Bronchial epithelial cell (primary cell): ENCODE measurements at regions not wholly inside any gene's neighbourhood (a gene's known extent, or its start where the extent isn't known, plus 50 kb on each side); places are given as distances from the start of the nearest gene placed in this dataset.
"Not testable (repeated sequence)": the region's sequence is repeated elsewhere in the genome, so short reads cannot be mapped to it uniquely, and the experiment has no call there.

Experiments used
- DNase-seq: peaks from one replicate; pipeline ENCODE4 v3.0.0-alpha.2; 2010; ENCODE audit warnings: low read depth
- FAIRE-seq: peaks from 2 replicates; lab custom pipeline; 2011; peaks lifted over from hg19 to GRCh38; lab: Jason Lieb, UNC
- H3K27me3 ChIP-seq: 2 replicates; pipeline ENCODE4 v1.5.1; 2011; ENCODE audit warnings: low read length; ENCODE audit not compliant: control insufficient read depth, insufficient read depth
- H3K36me3 ChIP-seq: 2 replicates; pipeline ENCODE4 v1.5.1; 2011; ENCODE audit warnings: low read length; ENCODE audit not compliant: control insufficient read depth, insufficient read depth
- H3K4me3 ChIP-seq: 2 replicates; pipeline ENCODE4 v1.5.1; 2011; ENCODE audit warnings: mild to moderate bottlenecking, low read depth, low read length, control low read depth
- CTCF ChIP-seq: IDR thresholded peaks from 2 replicates; pipeline ENCODE4 v1.5.1; 2011; ENCODE audit warnings: mild to moderate bottlenecking, moderate library complexity, low read length, control low read depth, inconsistent platforms; ENCODE audit not compliant: insufficient read depth, severe bottlenecking

GRCh38 chr1:83440021-83440420 is 558.9 kb downstream of the TTLL7 start:
- not testable (repeated sequence) for DNase-seq, H3K36me3 ChIP-seq, H3K4me3 ChIP-seq, H3K27me3 ChIP-seq
- FAIRE-seq = peak; percentile 91

GRCh38 chr1:83438316-83438715 is 560.6 kb downstream of the TTLL7 start:
- H3K4me3 ChIP-seq, FAIRE-seq, DNase-seq, H3K27me3 ChIP-seq, H3K36me3 ChIP-seq: not testable (repeated sequence)

DNA sequence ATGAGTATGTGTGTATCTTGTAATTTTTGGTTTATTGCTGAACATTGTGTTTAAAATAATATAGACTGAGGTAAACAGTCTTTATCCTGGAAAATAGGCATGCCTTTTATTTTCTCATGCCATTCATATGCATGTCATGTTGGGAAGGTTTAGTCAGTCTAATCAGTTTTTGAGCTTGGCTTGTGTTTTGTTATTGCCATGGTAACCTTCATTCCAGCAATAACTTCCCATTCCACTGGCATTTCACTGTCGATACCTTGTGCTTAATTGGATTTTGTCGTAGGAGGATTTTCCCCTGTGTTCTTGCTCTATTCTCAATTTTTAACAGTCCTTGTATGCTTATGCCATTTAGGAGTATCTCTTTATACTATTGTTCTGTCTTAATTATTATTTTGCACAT is 563.6 kb downstream of the TTLL7 start:
- H3K36me3 ChIP-seq = not testable (repeated sequence)

GRCh38 chr1:83427566-83427965 is 571.4 kb downstream of the TTLL7 start:
- H3K36me3 ChIP-seq, H3K4me3 ChIP-seq, DNase-seq, H3K27me3 ChIP-seq, FAIRE-seq: not testable (repeated sequence)

More for the DNA sequence above, 563.6 kb downstream of the TTLL7 start:
- not testable (repeated sequence) for DNase-seq, FAIRE-seq, H3K27me3 ChIP-seq, H3K4me3 ChIP-seq

- FAIRE-seq = peak; percentile 7
- H3K4me3 ChIP-seq, DNase-seq, H3K36me3 ChIP-seq, H3K27me3 ChIP-seq: not testable (repeated sequence)
These were observed 575.5 kb downstream of the TTLL7 start for GRCh38 chr1:83423382-83423781.

DNA sequence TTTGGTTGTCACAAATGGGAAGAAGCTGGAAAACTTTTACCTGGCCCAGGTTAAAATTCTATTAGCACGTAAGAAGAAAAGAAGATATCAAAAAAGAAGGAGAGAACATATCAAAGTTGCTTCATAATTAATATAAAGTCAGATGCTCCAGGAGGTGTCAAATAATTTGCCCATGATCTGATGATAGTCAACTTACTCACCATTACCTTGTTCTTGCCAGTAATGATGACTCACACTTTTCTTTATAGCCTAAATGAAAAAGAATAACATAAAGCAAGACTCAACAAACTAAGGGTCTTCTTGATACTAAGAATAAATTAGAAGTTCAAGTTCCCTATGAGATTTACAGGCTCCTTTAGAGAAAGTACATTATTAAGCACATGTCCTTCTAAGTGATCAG is 580.4 kb downstream of the TTLL7 start:
- FAIRE-seq (no peak), DNase-seq (peak; percentile 61)
- H3K27me3 ChIP-seq = no peaks in the 10 kb centered on the region

DNA sequence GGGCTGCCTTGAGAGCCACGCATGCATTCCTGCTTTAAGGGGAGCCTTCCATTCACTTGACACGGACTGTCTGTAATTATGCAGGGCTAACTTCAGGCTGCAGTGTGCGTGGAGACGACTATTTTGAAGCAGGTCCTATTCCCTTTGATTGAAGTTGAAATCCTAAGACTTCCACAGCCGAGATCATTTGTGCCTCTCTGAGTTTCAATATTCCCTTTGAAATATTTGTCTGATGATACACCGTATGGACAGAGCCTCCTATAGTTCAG is 585.2 kb downstream of the TTLL7 start:
- H3K4me3 ChIP-seq, H3K27me3 ChIP-seq, H3K36me3 ChIP-seq, FAIRE-seq, DNase-seq: not testable (repeated sequence)

More for the DNA sequence above, 580.4 kb downstream of the TTLL7 start:
- H3K4me3 ChIP-seq = no peak overlapping the region
- no peak for TF ChIP-seq CTCF
- H3K36me3 ChIP-seq = no peaks in the 10 kb centered on the region

- DNase-seq, H3K36me3 ChIP-seq, H3K27me3 ChIP-seq, FAIRE-seq, H3K4me3 ChIP-seq: not testable (repeated sequence)
These were observed 588.1 kb downstream of the TTLL7 start for GRCh38 chr1:83410746-83411413.

DNA sequence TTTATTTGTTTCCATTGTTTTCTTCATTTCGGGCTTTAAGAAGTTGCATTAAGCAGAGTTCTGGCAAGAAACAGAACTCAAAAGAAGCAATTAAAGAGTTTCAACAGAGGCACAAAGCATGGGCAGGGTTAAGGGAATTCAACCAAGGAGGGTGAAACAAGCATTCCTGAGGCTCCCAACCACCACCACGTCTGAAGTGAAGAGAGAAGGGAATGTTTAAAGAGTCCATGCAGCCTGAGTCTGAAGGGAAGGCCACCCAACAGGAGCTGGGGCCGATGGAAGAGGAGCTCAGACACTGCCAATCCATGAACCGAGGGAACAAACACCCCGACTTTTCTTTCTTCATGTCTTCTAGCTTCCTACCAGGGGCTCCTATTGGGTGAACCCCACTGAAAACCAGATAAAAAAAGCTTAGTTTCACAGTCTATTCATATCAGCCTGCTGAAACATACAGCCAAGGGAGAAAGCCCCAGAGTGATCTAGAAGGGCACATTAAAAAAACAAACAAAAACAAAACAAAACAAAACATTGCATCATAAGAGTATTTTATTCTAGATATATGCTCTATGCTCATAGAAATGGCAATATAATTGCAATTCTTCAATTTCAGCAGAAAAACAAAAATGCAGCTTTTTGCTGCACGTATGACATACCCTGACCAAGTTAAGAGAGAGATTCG is 592.1 kb downstream of the TTLL7 start:
- FAIRE-seq = peak; percentile 98
- not testable (repeated sequence) for H3K4me3 ChIP-seq, H3K36me3 ChIP-seq, DNase-seq, H3K27me3 ChIP-seq

- not testable (repeated sequence) for H3K4me3 ChIP-seq, H3K27me3 ChIP-seq, DNase-seq, H3K36me3 ChIP-seq, FAIRE-seq
These were observed 593.1 kb downstream of the TTLL7 start for GRCh38 chr1:83405789-83406188.

- not testable (repeated sequence) for H3K4me3 ChIP-seq, DNase-seq, FAIRE-seq, H3K36me3 ChIP-seq, H3K27me3 ChIP-seq
These were observed 595.4 kb downstream of the TTLL7 start for GRCh38 chr1:83403500-83403899.

- H3K27me3 ChIP-seq, H3K4me3 ChIP-seq, FAIRE-seq, H3K36me3 ChIP-seq: not testable (repeated sequence)
- DNase-seq = peak; percentile 17
These were observed 597.8 kb downstream of the TTLL7 start for GRCh38 chr1:83401146-83401545.

- FAIRE-seq, H3K4me3 ChIP-seq, DNase-seq: not testable (repeated sequence)
These were observed 598.8 kb downstream of the TTLL7 start for GRCh38 chr1:83400173-83400572.

DNA sequence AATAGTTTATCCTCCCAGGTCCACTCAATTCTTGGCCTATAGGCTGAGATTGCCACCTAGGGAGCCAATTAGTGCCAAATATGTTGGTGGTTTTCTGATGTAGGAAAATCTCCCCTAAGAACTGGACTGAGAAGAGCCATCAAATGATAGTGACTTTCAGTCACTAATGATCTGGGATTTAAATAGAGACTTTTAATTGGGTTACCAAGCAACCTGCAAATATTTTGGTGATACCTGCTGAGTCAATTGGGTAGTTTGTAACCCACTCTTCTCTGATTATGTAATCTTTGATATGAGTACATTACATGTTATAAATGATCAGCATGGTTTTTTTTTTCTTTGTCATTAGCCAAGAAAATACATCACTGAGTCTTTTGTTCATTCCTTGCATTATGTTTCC is 600.8 kb downstream of the TTLL7 start:
- not testable (repeated sequence) for H3K4me3 ChIP-seq, H3K27me3 ChIP-seq, H3K36me3 ChIP-seq, FAIRE-seq
- DNase-seq = peak; percentile 12

More at GRCh38 chr1:83400173-83400572, 598.8 kb downstream of the TTLL7 start:
- not testable (repeated sequence) for H3K36me3 ChIP-seq, H3K27me3 ChIP-seq
